ENCODE measurements at regions not wholly inside any gene's neighbourhood (a gene's known extent, or its start where the extent isn't known, plus 50 kb on each side); places are given as distances from the start of the nearest gene placed in this dataset.

- Histone ChIP-seq H2AFZ (ENCODE audit: low read length) (no peak overlapping the region), H3K9ac (ENCODE audit: insufficient read depth, low read depth, low read length) (no peak overlapping the region), H3K27ac (ENCODE audit: extremely low read length, insufficient read depth, low read length) (no peak overlapping the region), H3K4me3 (replicated peaks in 1 of 3; ENCODE audit: insufficient read depth in 1 of 3, low read depth in 2 of 3, low read length in 3 of 3) (no peak overlapping the region), H3K36me3 (replicated peaks in 1 of 2; ENCODE audit: control insufficient read depth in 1 of 2, insufficient read depth in 2 of 2, low read length in 2 of 2) (no peaks in the 10 kb centered on the region), H3K9me3 (ENCODE audit: low read length) (no peaks in the 10 kb centered on the region), H4K20me1 (ENCODE audit: insufficient read depth, low read length) (no peaks in the 10 kb centered on the region), H3K4me2 (ENCODE audit: low read depth, low read length) (no peak overlapping the region), H3K4me1 (ENCODE audit: insufficient read depth, low read length) (no peaks in the 10 kb centered on the region), H3K27me3 (ENCODE audit: control insufficient read depth in 1 of 2, insufficient read depth in 2 of 2, low read length in 2 of 2) (0 out of 5 replicates have a peak, but pooled peaks cover 0 to 4% of the 10 kb centered on the region in 2 experiments), H3K79me2 (ENCODE audit: insufficient read depth, low read length) (no peaks in the 10 kb centered on the region)
- ChIA-PET CTCF (ENCODE audit: low intra/inter-chr PET ratio, low total read pairs) (no interaction called here), POLR2A (no interaction called here)
- WGBS (ENCODE audit: low lambda C conversion rate), result 0% methylated on average over 2 of the region's 2 CpGs
- no peak for TF ChIP-seq MTA1 (CRISPR knock-in tag; IDR thresholded peaks at IDR 0.05; ENCODE audit: borderline replicate concordance)
- no peak for TF ChIP-seq MATR3 (CRISPR knock-in tag; IDR thresholded peaks at IDR 0.05)
- TF ChIP-seq ZNF570 (CRISPR knock-in tag; IDR thresholded peaks at IDR 0.05; ENCODE audit: borderline replicate concordance), result no peak
- TF ChIP-seq ETV5 (CRISPR knock-in tag; IDR thresholded peaks at IDR 0.05; ENCODE audit: borderline replicate concordance), result no peak
- TF ChIP-seq ZSCAN22 (CRISPR knock-in tag; IDR thresholded peaks at IDR 0.05), result no peak
- no peak for TF ChIP-seq ZFP62 (CRISPR knock-in tag; IDR thresholded peaks at IDR 0.05)
- no peak for TF ChIP-seq NCOA5 (CRISPR knock-in tag; IDR thresholded peaks at IDR 0.05)
- TF ChIP-seq CHD4 (IDR thresholded peaks at IDR 0.05; ENCODE audit: borderline replicate concordance, low read length), result no peak
- TF ChIP-seq ZKSCAN8 (CRISPR knock-in tag; IDR thresholded peaks at IDR 0.05; ENCODE audit: borderline replicate concordance), result no peak
- TF ChIP-seq ZNF597 (CRISPR knock-in tag; IDR thresholded peaks at IDR 0.05), result no peak
- TF ChIP-seq ZBTB40 (IDR thresholded peaks at IDR 0.05), result no peak
- no peak for TF ChIP-seq ZBTB40 (CRISPR knock-in tag; IDR thresholded peaks at IDR 0.05)
- TF ChIP-seq RFXANK (CRISPR knock-in tag; IDR thresholded peaks at IDR 0.05), result no peak
- TF ChIP-seq ZNF556 (CRISPR knock-in tag; IDR thresholded peaks at IDR 0.05; ENCODE audit: borderline replicate concordance), result no peak
- TF ChIP-seq RFX5 (IDR thresholded peaks at IDR 0.05; ENCODE audit: low read depth, low read length), result no peak
- DNase-seq (ENCODE audit: low spot score) (no peak), FAIRE-seq (no peak), ATAC-seq (no peak)
- no TSS peak for BruUV-seq (replicated peaks)
- in situ Hi-C loops (cut with HindIII; ENCODE audit: extremely low pct_ligation_motif_present, low pct_unique_long_range_greater_than_20kb) (no loop called here), intact Hi-C loops (cut with micrococcal nuclease; ENCODE audit: unreplicated experiment) (no loop called here)
Observed at GRCh38 chr2:199646439-199646838, 188.7 kb upstream of the SATB2 start.
